Testis (tissue), 2 donors: ENCODE measurements at regions not wholly inside any gene's neighbourhood (a gene's known extent, or its start where the extent isn't known, plus 50 kb on each side); places are given as distances from the start of the nearest gene placed in this dataset.

Source experiments
- POLR2A ChIP-seq: fragments of 450-650 bp; IDR thresholded peaks from one replicate; pipeline ENCODE4 v1.6.1; 2017; ENCODE audit warnings: antibody characterized with exemption, mild to moderate bottlenecking, moderate library complexity
- TF ChIP-seq, protein P1 (sequence below), 3 experiments: fragments of 450-650 bp in 2 of 3; fragments of 200-600 bp in 1 of 3; sonication (generic) in 1 of 3; IDR thresholded peaks; one replicate each; pipeline ENCODE4 v1.5.1; 2016 to 2019; ENCODE audit warnings: antibody characterized with exemption in 3 of 3, mild to moderate bottlenecking in 2 of 3, moderate library complexity in 1 of 3

DNA sequence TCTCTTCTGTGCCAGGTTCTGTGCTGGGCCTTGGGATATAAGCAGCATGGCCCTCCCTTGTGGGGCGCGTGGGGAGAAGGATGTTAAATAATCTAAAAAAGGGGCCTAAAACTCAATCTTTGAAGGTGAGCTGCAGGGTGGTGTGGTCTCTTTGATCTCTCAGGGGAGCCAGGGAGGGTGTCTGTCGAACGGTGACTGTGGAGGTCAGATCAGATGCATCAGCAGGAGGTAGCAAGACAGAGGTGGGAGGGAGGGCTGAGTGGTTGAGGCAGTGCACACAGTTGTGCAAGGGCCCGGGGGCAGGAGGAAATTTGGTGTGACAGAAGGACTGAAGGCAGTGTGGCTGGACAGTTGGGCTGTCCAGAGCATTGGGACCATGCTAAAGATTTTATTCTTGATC, 287.3 kb downstream of the BMP7 start:
- TF ChIP-seq POLR2A: no peak
- TF ChIP-seq, protein P1, sequence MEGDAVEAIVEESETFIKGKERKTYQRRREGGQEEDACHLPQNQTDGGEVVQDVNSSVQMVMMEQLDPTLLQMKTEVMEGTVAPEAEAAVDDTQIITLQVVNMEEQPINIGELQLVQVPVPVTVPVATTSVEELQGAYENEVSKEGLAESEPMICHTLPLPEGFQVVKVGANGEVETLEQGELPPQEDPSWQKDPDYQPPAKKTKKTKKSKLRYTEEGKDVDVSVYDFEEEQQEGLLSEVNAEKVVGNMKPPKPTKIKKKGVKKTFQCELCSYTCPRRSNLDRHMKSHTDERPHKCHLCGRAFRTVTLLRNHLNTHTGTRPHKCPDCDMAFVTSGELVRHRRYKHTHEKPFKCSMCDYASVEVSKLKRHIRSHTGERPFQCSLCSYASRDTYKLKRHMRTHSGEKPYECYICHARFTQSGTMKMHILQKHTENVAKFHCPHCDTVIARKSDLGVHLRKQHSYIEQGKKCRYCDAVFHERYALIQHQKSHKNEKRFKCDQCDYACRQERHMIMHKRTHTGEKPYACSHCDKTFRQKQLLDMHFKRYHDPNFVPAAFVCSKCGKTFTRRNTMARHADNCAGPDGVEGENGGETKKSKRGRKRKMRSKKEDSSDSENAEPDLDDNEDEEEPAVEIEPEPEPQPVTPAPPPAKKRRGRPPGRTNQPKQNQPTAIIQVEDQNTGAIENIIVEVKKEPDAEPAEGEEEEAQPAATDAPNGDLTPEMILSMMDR (IDR thresholded peaks at IDR 0.05): no peak
